HEK293 (cell line): ENCODE measurements at regions not wholly inside any gene's neighbourhood (a gene's known extent, or its start where the extent isn't known, plus 50 kb on each side); places are given as distances from the start of the nearest gene placed in this dataset.

Experiments
- CTCF ChIA-PET: fragments of 350-600 bp; formaldehyde crosslinking; extraction: SDS; loops from one replicate; lab custom pipeline; 2021; ENCODE audit warnings: antibody characterized with exemption; lab: Yijun Ruan, JAX
- POLR2A ChIA-PET: fragments of 300-600 bp; formaldehyde crosslinking; extraction: SDS; loops from one replicate; lab custom pipeline; 2020; ENCODE audit warnings: antibody characterized with exemption, inconsistent platforms; lab: Yijun Ruan, JAX
- H3K27ac ChIP-seq: fragments of 200-500 bp; sonication (Bioruptor generic); 2 replicates; pipeline ENCODE4 v1.5.1; 2014; ENCODE audit warnings: low read depth, low read length, control low read depth, inconsistent platforms; ENCODE audit errors: extremely low read depth
- H3K36me3 ChIP-seq, 2 experiments: fragments of 200-500 bp in 1 of 2; sonication (Bioruptor generic) in 1 of 2; 1 replicate in 1 of 2; 2 replicates in 1 of 2; pipeline ENCODE4 v1.5.1; 2014 to 2017; ENCODE audit warnings: inconsistent platforms in 2 of 2, low read length in 2 of 2; ENCODE audit not compliant: control insufficient read depth in 2 of 2, insufficient read depth in 1 of 2
- H3K4me1 ChIP-seq: fragments of 200-500 bp; sonication (Bioruptor generic); 2 replicates; pipeline ENCODE4 v1.5.1; 2014; ENCODE audit warnings: mild to moderate bottlenecking, low read length, inconsistent platforms; ENCODE audit not compliant: control insufficient read depth, insufficient read depth
- H3K4me3 ChIP-seq: 2 replicates; pipeline ENCODE4 v1.5.1; 2011; ENCODE audit warnings: low read depth, mild to moderate bottlenecking, control low read depth, low read length, moderate library complexity
- H3K9me3 ChIP-seq: fragments of 200-500 bp; sonication (Bioruptor generic); 2 replicates; pipeline ENCODE4 v1.5.1; 2014; ENCODE audit warnings: low read depth, low read length, inconsistent platforms; ENCODE audit not compliant: control insufficient read depth, insufficient read depth
- OVOL3 ChIP-seq: fragments of 450-650 bp; formaldehyde crosslinking; IDR thresholded peaks from 2 replicates; pipeline ENCODE4 v1.5.1; 2016; ENCODE audit warnings: missing biosample characterization, missing genetic modification characterization
- SALL2 ChIP-seq: fragments of 450-650 bp; formaldehyde crosslinking; IDR thresholded peaks from 2 replicates; pipeline ENCODE4 v1.5.0; 2017; ENCODE audit warnings: missing biosample characterization, mild to moderate bottlenecking, missing genetic modification characterization, borderline replicate concordance
- ZBTB21 ChIP-seq: fragments of 450-650 bp; formaldehyde crosslinking; IDR thresholded peaks from 2 replicates; pipeline ENCODE4 v1.5.1; 2017; ENCODE audit warnings: missing biosample characterization, missing genetic modification characterization
- ZNF114 ChIP-seq: fragments of 450-650 bp; formaldehyde crosslinking; IDR thresholded peaks from 2 replicates; pipeline ENCODE4 v1.5.0; 2017; ENCODE audit warnings: missing biosample characterization, missing genetic modification characterization
- ZNF174 ChIP-seq: fragments of 450-650 bp; formaldehyde crosslinking; IDR thresholded peaks from 2 replicates; pipeline ENCODE4 v1.5.0; 2017; ENCODE audit warnings: missing biosample characterization, mild to moderate bottlenecking, missing genetic modification characterization
- ZNF175 ChIP-seq: fragments of 450-650 bp; formaldehyde crosslinking; IDR thresholded peaks from 2 replicates; pipeline ENCODE4 v1.5.1; 2016; ENCODE audit warnings: missing biosample characterization, missing genetic modification characterization
- ZNF311 ChIP-seq: fragments of 450-650 bp; formaldehyde crosslinking; IDR thresholded peaks from 2 replicates; pipeline ENCODE4 v1.5.1; 2017; ENCODE audit warnings: missing biosample characterization, missing genetic modification characterization, borderline replicate concordance
- ZNF366 ChIP-seq: fragments of 450-650 bp; formaldehyde crosslinking; conservative IDR thresholded peaks from 2 replicates; pipeline ENCODE4 v1.5.1; 2016; ENCODE audit warnings: missing biosample characterization, missing genetic modification characterization
- ZNF404 ChIP-seq: fragments of 450-650 bp; formaldehyde crosslinking; IDR thresholded peaks from 2 replicates; pipeline ENCODE4 v1.5.1; 2017; ENCODE audit warnings: missing biosample characterization, missing genetic modification characterization
- ZNF555 ChIP-seq: fragments of 450-650 bp; formaldehyde crosslinking; conservative IDR thresholded peaks from 2 replicates; pipeline ENCODE4 v1.5.1; 2017; ENCODE audit warnings: missing biosample characterization, mild to moderate bottlenecking, missing genetic modification characterization, inconsistent platforms
- ZNF561 ChIP-seq: fragments of 450-650 bp; IDR thresholded peaks from 2 replicates; pipeline ENCODE4 v1.5.1; 2018; ENCODE audit warnings: missing biosample characterization, missing genetic modification characterization, borderline replicate concordance
- ZNF571 ChIP-seq: fragments of 450-650 bp; formaldehyde crosslinking; IDR thresholded peaks from 2 replicates; pipeline ENCODE4 v1.5.0; 2017; ENCODE audit warnings: missing biosample characterization, missing genetic modification characterization
- ZNF629 ChIP-seq: fragments of 450-650 bp; formaldehyde crosslinking; IDR thresholded peaks from 2 replicates; pipeline ENCODE4 v1.5.1; 2017; ENCODE audit warnings: missing biosample characterization, missing genetic modification characterization
- ZNF768 ChIP-seq: fragments of 450-650 bp; formaldehyde crosslinking; IDR thresholded peaks from 2 replicates; pipeline ENCODE4 v1.5.1; 2018; ENCODE audit warnings: missing biosample characterization, mild to moderate bottlenecking, missing genetic modification characterization
- ZNF777 ChIP-seq: fragments of 450-650 bp; formaldehyde crosslinking; IDR thresholded peaks from 2 replicates; pipeline ENCODE4 v1.5.1; 2017; ENCODE audit warnings: missing biosample characterization, missing genetic modification characterization, borderline replicate concordance
- ZSCAN30 ChIP-seq: fragments of 450-650 bp; IDR thresholded peaks from 2 replicates; pipeline ENCODE4 v1.5.1; 2018; ENCODE audit warnings: missing biosample characterization, mild to moderate bottlenecking, missing genetic modification characterization, moderate library complexity
- TF ChIP-seq, protein P1 (sequence below): fragments of 450-650 bp; formaldehyde crosslinking; IDR thresholded peaks from 2 replicates; pipeline ENCODE4 v1.5.1; 2016; ENCODE audit warnings: missing biosample characterization, missing genetic modification characterization
- TF ChIP-seq, protein P2 (sequence below): fragments of 450-650 bp; formaldehyde crosslinking; IDR thresholded peaks from 2 replicates; pipeline ENCODE4 v1.5.1; 2016; ENCODE audit warnings: missing biosample characterization, missing genetic modification characterization
- TF ChIP-seq, protein P3 (sequence below): fragments of 450-650 bp; formaldehyde crosslinking; IDR thresholded peaks from 2 replicates; pipeline ENCODE4 v1.5.1; 2017; ENCODE audit warnings: missing biosample characterization, missing genetic modification characterization
- TF ChIP-seq, protein P4 (sequence below): fragments of 450-650 bp; formaldehyde crosslinking; IDR thresholded peaks from 2 replicates; pipeline ENCODE4 v1.5.1; 2017; ENCODE audit warnings: missing biosample characterization, missing genetic modification characterization
- TF ChIP-seq, protein P5 (sequence below): fragments of 450-650 bp; IDR thresholded peaks from 2 replicates; pipeline ENCODE4 v1.5.1; 2018; ENCODE audit warnings: missing biosample characterization, mild to moderate bottlenecking, missing genetic modification characterization

DNA sequence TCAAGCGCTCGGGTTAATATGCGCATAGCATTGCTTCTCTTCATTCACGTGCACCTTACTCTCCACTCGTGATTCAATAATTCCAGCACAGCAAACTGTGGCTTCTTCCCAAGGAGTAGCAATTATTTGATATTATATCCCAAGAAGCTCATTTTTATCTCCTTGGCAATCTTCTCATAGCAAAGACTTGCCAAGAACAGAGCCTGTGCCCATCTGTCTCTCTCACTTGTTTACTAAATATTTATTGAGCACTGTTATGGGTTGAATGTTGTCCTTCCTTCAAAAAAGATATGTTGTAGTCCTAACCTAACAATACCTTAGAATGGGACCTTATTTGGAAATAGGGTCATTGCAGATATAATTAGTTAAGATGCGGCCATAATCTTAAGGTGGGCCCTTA lies 233.7 kb downstream of the TFCP2L1 start:
- Histone ChIP-seq H3K36me3 (no peaks in the 10 kb centered on the region), H3K4me1 (no peaks in the 10 kb centered on the region), H3K9me3 (no peaks in the 10 kb centered on the region), H3K27ac (no peak overlapping the region), H3K4me3 (no peak overlapping the region)
- TF ChIP-seq, protein P1, sequence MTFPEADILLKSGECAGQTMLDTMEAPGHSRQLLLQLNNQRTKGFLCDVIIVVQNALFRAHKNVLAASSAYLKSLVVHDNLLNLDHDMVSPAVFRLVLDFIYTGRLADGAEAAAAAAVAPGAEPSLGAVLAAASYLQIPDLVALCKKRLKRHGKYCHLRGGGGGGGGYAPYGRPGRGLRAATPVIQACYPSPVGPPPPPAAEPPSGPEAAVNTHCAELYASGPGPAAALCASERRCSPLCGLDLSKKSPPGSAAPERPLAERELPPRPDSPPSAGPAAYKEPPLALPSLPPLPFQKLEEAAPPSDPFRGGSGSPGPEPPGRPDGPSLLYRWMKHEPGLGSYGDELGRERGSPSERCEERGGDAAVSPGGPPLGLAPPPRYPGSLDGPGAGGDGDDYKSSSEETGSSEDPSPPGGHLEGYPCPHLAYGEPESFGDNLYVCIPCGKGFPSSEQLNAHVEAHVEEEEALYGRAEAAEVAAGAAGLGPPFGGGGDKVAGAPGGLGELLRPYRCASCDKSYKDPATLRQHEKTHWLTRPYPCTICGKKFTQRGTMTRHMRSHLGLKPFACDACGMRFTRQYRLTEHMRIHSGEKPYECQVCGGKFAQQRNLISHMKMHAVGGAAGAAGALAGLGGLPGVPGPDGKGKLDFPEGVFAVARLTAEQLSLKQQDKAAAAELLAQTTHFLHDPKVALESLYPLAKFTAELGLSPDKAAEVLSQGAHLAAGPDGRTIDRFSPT = no peak
- TF ChIP-seq ZNF629 (tag by site-specific recombination) = no peak
- no peak for TF ChIP-seq ZSCAN30 (tag by site-specific recombination)
- TF ChIP-seq, protein P2, sequence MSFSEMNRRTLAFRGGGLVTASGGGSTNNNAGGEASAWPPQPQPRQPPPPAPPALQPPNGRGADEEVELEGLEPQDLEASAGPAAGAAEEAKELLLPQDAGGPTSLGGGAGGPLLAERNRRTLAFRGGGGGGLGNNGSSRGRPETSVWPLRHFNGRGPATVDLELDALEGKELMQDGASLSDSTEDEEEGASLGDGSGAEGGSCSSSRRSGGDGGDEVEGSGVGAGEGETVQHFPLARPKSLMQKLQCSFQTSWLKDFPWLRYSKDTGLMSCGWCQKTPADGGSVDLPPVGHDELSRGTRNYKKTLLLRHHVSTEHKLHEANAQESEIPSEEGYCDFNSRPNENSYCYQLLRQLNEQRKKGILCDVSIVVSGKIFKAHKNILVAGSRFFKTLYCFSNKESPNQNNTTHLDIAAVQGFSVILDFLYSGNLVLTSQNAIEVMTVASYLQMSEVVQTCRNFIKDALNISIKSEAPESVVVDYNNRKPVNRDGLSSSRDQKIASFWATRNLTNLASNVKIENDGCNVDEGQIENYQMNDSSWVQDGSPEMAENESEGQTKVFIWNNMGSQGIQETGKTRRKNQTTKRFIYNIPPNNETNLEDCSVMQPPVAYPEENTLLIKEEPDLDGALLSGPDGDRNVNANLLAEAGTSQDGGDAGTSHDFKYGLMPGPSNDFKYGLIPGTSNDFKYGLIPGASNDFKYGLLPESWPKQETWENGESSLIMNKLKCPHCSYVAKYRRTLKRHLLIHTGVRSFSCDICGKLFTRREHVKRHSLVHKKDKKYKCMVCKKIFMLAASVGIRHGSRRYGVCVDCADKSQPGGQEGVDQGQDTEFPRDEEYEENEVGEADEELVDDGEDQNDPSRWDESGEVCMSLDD = no peak
- no peak for TF ChIP-seq ZNF571
- TF ChIP-seq ZNF561 (tag by site-specific recombination) = no peak
- TF ChIP-seq ZNF174 = no peak
- no peak for TF ChIP-seq ZNF114 (tag by site-specific recombination)
- no peak for TF ChIP-seq OVOL3
- TF ChIP-seq ZNF311 (tag by site-specific recombination) = no peak
- TF ChIP-seq, protein P3, sequence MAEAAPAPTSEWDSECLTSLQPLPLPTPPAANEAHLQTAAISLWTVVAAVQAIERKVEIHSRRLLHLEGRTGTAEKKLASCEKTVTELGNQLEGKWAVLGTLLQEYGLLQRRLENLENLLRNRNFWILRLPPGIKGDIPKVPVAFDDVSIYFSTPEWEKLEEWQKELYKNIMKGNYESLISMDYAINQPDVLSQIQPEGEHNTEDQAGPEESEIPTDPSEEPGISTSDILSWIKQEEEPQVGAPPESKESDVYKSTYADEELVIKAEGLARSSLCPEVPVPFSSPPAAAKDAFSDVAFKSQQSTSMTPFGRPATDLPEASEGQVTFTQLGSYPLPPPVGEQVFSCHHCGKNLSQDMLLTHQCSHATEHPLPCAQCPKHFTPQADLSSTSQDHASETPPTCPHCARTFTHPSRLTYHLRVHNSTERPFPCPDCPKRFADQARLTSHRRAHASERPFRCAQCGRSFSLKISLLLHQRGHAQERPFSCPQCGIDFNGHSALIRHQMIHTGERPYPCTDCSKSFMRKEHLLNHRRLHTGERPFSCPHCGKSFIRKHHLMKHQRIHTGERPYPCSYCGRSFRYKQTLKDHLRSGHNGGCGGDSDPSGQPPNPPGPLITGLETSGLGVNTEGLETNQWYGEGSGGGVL = no peak
- CTCF ChIA-PET = interaction anchor here (0.6 to 1.3 kb wide), 4 partner anchors 19 to 77 kb away, joined by 3 to 4 read pairs (median 3); no protein-coding TSS in a partner anchor
- POLR2A ChIA-PET = no interaction called here

DNA sequence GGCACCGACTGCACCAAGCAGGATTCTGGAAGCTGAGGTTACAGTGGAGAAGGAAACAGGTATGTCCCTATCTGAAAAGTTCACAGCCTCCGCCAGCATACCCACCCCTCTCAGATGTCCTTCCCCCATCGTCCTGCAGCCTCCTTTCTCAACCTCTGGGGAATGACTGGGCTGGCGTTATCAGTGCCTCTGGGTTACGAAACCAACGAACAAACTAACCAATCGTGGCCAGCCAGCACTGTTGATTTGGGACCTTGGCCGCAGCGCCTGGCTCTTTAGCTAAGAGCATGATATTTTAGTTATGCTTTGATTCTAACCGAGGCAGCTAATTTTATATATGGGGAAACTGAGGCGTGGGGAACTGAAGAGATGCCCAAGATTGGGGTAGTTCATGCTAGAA lies 233.0 kb downstream of the TFCP2L1 start:
- no peaks in the 10 kb centered on the region for H3K9me3 ChIP-seq
- no peak overlapping the region for H3K4me3 ChIP-seq
- no peaks in the 10 kb centered on the region for H3K4me1 ChIP-seq
- no peaks in the 10 kb centered on the region for H3K36me3 ChIP-seq
- H3K27ac ChIP-seq = no peak overlapping the region
- ChIA-PET POLR2A (no interaction called here), CTCF (interaction anchor here (1.1 to 1.2 kb wide), 2 partner anchors 25 to 28 kb away, joined by 3 read pairs; no protein-coding TSS in a partner anchor)
- TF ChIP-seq ZNF366 (tag by site-specific recombination) (no peak), ZNF175 (no peak), ZNF777 (no peak), ZNF555 (tag by site-specific recombination) (no peak), ZBTB21 (tag by site-specific recombination) (no peak), ZNF768 (tag by site-specific recombination) (no peak), SALL2 (no peak), ZNF404 (tag by site-specific recombination) (no peak)
- TF ChIP-seq, protein P4, sequence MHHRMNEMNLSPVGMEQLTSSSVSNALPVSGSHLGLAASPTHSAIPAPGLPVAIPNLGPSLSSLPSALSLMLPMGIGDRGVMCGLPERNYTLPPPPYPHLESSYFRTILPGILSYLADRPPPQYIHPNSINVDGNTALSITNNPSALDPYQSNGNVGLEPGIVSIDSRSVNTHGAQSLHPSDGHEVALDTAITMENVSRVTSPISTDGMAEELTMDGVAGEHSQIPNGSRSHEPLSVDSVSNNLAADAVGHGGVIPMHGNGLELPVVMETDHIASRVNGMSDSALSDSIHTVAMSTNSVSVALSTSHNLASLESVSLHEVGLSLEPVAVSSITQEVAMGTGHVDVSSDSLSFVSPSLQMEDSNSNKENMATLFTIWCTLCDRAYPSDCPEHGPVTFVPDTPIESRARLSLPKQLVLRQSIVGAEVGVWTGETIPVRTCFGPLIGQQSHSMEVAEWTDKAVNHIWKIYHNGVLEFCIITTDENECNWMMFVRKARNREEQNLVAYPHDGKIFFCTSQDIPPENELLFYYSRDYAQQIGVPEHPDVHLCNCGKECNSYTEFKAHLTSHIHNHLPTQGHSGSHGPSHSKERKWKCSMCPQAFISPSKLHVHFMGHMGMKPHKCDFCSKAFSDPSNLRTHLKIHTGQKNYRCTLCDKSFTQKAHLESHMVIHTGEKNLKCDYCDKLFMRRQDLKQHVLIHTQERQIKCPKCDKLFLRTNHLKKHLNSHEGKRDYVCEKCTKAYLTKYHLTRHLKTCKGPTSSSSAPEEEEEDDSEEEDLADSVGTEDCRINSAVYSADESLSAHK (tag by site-specific recombination) = no peak
- TF ChIP-seq, protein P1 = no peak
- TF ChIP-seq, protein P5, sequence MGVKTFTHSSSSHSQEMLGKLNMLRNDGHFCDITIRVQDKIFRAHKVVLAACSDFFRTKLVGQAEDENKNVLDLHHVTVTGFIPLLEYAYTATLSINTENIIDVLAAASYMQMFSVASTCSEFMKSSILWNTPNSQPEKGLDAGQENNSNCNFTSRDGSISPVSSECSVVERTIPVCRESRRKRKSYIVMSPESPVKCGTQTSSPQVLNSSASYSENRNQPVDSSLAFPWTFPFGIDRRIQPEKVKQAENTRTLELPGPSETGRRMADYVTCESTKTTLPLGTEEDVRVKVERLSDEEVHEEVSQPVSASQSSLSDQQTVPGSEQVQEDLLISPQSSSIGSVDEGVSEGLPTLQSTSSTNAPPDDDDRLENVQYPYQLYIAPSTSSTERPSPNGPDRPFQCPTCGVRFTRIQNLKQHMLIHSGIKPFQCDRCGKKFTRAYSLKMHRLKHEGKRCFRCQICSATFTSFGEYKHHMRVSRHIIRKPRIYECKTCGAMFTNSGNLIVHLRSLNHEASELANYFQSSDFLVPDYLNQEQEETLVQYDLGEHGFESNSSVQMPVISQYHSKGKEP (tag by site-specific recombination) = no peak
